ENCODE measurements at regions not wholly inside any gene's neighbourhood (a gene's known extent, or its start where the extent isn't known, plus 50 kb on each side); places are given as distances from the start of the nearest gene placed in this dataset.
A peak's percentile ranks its signal among the peaks of the same experiment; 100 is the strongest.

DNA sequence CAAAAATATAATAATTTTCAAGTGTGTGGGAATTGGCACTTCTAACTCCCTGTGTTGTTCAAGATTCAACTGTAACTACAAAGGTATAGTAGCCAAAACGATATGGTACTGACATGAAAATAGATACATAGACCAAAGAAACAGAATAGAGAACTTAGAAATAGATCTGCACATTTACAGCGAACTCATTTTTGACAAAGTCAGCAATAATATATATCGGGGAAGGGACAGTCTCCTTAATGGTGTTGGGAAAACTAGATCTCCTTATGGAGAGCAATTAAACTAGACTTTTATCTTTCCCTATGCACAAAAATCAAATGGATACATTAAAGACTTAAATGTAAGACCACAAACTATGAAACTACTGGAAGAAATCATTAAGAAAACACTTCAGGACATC, 1530.6 kb upstream of the SLC39A10 start:
- H3K9me2 ChIP-seq = no peaks in the 10 kb centered on the region
- ChIA-PET CTCF (no interaction called here), POLR2A (no interaction called here)
- no peaks in the 10 kb centered on the region for H3K36me3 ChIP-seq (replicated peaks in 1 of 2; ENCODE audit: control insufficient read depth in 1 of 2, insufficient read depth in 2 of 2, low read length in 1 of 2)
- H3K79me2 ChIP-seq (ENCODE audit: insufficient read depth) = no peaks in the 10 kb centered on the region
- peak overlapping the region; percentile 63; the same call in 1 of the 2 replicates for H2AFZ ChIP-seq (ENCODE audit: low read depth)
- TF ChIP-seq, protein P1, sequence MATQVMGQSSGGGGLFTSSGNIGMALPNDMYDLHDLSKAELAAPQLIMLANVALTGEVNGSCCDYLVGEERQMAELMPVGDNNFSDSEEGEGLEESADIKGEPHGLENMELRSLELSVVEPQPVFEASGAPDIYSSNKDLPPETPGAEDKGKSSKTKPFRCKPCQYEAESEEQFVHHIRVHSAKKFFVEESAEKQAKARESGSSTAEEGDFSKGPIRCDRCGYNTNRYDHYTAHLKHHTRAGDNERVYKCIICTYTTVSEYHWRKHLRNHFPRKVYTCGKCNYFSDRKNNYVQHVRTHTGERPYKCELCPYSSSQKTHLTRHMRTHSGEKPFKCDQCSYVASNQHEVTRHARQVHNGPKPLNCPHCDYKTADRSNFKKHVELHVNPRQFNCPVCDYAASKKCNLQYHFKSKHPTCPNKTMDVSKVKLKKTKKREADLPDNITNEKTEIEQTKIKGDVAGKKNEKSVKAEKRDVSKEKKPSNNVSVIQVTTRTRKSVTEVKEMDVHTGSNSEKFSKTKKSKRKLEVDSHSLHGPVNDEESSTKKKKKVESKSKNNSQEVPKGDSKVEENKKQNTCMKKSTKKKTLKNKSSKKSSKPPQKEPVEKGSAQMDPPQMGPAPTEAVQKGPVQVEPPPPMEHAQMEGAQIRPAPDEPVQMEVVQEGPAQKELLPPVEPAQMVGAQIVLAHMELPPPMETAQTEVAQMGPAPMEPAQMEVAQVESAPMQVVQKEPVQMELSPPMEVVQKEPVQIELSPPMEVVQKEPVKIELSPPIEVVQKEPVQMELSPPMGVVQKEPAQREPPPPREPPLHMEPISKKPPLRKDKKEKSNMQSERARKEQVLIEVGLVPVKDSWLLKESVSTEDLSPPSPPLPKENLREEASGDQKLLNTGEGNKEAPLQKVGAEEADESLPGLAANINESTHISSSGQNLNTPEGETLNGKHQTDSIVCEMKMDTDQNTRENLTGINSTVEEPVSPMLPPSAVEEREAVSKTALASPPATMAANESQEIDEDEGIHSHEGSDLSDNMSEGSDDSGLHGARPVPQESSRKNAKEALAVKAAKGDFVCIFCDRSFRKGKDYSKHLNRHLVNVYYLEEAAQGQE (IDR thresholded peaks at IDR 0.05; ENCODE audit: low read depth, low read length) = no peak
- TF ChIP-seq, protein P2, sequence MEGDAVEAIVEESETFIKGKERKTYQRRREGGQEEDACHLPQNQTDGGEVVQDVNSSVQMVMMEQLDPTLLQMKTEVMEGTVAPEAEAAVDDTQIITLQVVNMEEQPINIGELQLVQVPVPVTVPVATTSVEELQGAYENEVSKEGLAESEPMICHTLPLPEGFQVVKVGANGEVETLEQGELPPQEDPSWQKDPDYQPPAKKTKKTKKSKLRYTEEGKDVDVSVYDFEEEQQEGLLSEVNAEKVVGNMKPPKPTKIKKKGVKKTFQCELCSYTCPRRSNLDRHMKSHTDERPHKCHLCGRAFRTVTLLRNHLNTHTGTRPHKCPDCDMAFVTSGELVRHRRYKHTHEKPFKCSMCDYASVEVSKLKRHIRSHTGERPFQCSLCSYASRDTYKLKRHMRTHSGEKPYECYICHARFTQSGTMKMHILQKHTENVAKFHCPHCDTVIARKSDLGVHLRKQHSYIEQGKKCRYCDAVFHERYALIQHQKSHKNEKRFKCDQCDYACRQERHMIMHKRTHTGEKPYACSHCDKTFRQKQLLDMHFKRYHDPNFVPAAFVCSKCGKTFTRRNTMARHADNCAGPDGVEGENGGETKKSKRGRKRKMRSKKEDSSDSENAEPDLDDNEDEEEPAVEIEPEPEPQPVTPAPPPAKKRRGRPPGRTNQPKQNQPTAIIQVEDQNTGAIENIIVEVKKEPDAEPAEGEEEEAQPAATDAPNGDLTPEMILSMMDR (IDR thresholded peaks at IDR 0.05) = no peak
- TF ChIP-seq TEAD4 (IDR thresholded peaks at IDR 0.05; ENCODE audit: borderline replicate concordance, insufficient read depth) (no peak), RAD21 (IDR thresholded peaks at IDR 0.05; ENCODE audit: low read length) (no peak), NRF1 (IDR thresholded peaks at IDR 0.05; ENCODE audit: low read depth, low read length) (no peak), FOSL2 (IDR thresholded peaks at IDR 0.05; ENCODE audit: borderline replicate concordance, low read depth) (no peak)
- no peaks in the 10 kb centered on the region for H3K4me1 ChIP-seq (ENCODE audit: control insufficient read depth in 1 of 2, insufficient read depth in 2 of 2, low read depth in 1 of 2, low read length in 1 of 2)
- no peak for DNase-seq
- no peaks in the 10 kb centered on the region for H3K9me3 ChIP-seq
- H3K27me3 ChIP-seq (ENCODE audit: insufficient read depth) = no peaks in the 10 kb centered on the region
- H3F3A ChIP-seq (replicated peaks; ENCODE audit: insufficient read depth) = no peaks in the 10 kb centered on the region
- H3K27ac ChIP-seq (ENCODE audit: low read depth in 2 of 2, low read length in 1 of 2) = no peak overlapping the region
- H3K4me2 ChIP-seq = peak overlapping the region; percentile 34; the same call in 1 of the 2 replicates
- no peaks in the 10 kb centered on the region for H4K20me1 ChIP-seq (ENCODE audit: insufficient read depth)
- no peak overlapping the region; a peak in 1 of 4 replicates for H3K4me3 ChIP-seq (ENCODE audit: low read depth in 2 of 2, low read length in 1 of 2)
- WGBS (ENCODE audit: low lambda C conversion rate) = 29% methylated on average over 3 of the region's 3 CpGs
- H3K9ac ChIP-seq = no peak overlapping the region

DNA sequence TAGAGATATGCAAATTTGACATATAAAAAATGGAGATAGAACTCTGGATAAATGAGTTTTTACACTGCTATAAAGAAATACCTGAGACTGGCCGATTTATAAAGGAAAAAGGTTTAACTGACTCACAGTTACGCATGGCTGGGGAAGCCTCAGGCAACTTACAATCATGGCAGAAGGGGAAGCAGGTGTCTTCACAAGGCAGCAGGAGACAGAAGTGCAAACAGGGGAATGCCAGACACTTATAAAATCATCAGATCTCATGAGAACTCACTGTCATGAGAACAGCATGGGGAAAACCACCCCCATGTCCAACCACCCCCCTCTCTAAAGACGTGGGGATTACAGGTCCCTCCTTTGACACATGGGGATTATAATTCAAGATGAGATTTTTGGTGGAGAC, 1540.2 kb upstream of the SLC39A10 start:
- no peak for DNase-seq
- Histone ChIP-seq H3K36me3 (replicated peaks in 1 of 2; ENCODE audit: control insufficient read depth in 1 of 2, insufficient read depth in 2 of 2, low read length in 1 of 2) (no peaks in the 10 kb centered on the region), H3F3A (replicated peaks; ENCODE audit: insufficient read depth) (no peaks in the 10 kb centered on the region), H3K27me3 (ENCODE audit: insufficient read depth) (no peaks in the 10 kb centered on the region), H3K9me3 (no peaks in the 10 kb centered on the region), H3K4me2 (no peak overlapping the region), H3K79me2 (ENCODE audit: insufficient read depth) (no peaks in the 10 kb centered on the region), H3K4me3 (ENCODE audit: low read depth in 2 of 2, low read length in 1 of 2) (no peak overlapping the region), H3K27ac (ENCODE audit: low read depth in 2 of 2, low read length in 1 of 2) (no peak overlapping the region), H3K9ac (no peak overlapping the region), H3K4me1 (ENCODE audit: control insufficient read depth in 1 of 2, insufficient read depth in 2 of 2, low read depth in 1 of 2, low read length in 1 of 2) (no peaks in the 10 kb centered on the region), H3K9me2 (0 out of 2 replicates have a peak, but pooled peaks cover 4% of the 10 kb centered on the region), H4K20me1 (ENCODE audit: insufficient read depth) (no peaks in the 10 kb centered on the region), H2AFZ (ENCODE audit: low read depth) (no peak overlapping the region)
- CTCF ChIA-PET = no interaction called here
- POLR2A ChIA-PET = no interaction called here
- 24% methylated on average over 3 of the region's 3 CpGs for WGBS (ENCODE audit: low lambda C conversion rate)
- TF ChIP-seq SIN3A (IDR thresholded peaks at IDR 0.05; ENCODE audit: borderline replicate concordance, low read depth, low read length) (no peak), GATA2 (CRISPR knock-in tag; IDR thresholded peaks at IDR 0.05) (no peak), RFX5 (IDR thresholded peaks at IDR 0.05; ENCODE audit: low read length) (no peak), TEAD4 (IDR thresholded peaks at IDR 0.05; ENCODE audit: borderline replicate concordance, insufficient read depth) (no peak), ELF1 (IDR thresholded peaks at IDR 0.05) (no peak), EP300 (IDR thresholded peaks at IDR 0.05; ENCODE audit: borderline replicate concordance in 1 of 2, low read depth in 1 of 2, low read length in 1 of 2) (no peak), JUND (IDR thresholded peaks at IDR 0.05) (no peak), FOXJ3 (CRISPR knock-in tag; IDR thresholded peaks at IDR 0.05) (no peak), MXI1 (IDR thresholded peaks at IDR 0.05; ENCODE audit: low read depth, low read length) (no peak), MEF2A (IDR thresholded peaks at IDR 0.05; ENCODE audit: borderline replicate concordance, low read depth) (no peak), EZH2phosphoT487 (IDR thresholded peaks at IDR 0.05; ENCODE audit: borderline replicate concordance, low read depth) (no peak), NRF1 (IDR thresholded peaks at IDR 0.05; ENCODE audit: low read depth, low read length) (no peak), RCOR1 (IDR thresholded peaks at IDR 0.05; ENCODE audit: low read length) (no peak), POLR2AphosphoS5 (IDR thresholded peaks at IDR 0.05; ENCODE audit: low read depth, low read length) (no peak), TAF1 (IDR thresholded peaks at IDR 0.05; ENCODE audit: borderline replicate concordance, low read depth, low read length) (no peak)
- TF ChIP-seq, protein P2 (IDR thresholded peaks at IDR 0.05) = no peak
- TF ChIP-seq, protein P3, sequence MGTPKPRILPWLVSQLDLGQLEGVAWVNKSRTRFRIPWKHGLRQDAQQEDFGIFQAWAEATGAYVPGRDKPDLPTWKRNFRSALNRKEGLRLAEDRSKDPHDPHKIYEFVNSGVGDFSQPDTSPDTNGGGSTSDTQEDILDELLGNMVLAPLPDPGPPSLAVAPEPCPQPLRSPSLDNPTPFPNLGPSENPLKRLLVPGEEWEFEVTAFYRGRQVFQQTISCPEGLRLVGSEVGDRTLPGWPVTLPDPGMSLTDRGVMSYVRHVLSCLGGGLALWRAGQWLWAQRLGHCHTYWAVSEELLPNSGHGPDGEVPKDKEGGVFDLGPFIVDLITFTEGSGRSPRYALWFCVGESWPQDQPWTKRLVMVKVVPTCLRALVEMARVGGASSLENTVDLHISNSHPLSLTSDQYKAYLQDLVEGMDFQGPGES (IDR thresholded peaks at IDR 0.05; ENCODE audit: low read depth, low read length) = no peak
